ENCODE measurements at regions not wholly inside any gene's neighbourhood (a gene's known extent, or its start where the extent isn't known, plus 50 kb on each side); places are given as distances from the start of the nearest gene placed in this dataset.

DNA sequence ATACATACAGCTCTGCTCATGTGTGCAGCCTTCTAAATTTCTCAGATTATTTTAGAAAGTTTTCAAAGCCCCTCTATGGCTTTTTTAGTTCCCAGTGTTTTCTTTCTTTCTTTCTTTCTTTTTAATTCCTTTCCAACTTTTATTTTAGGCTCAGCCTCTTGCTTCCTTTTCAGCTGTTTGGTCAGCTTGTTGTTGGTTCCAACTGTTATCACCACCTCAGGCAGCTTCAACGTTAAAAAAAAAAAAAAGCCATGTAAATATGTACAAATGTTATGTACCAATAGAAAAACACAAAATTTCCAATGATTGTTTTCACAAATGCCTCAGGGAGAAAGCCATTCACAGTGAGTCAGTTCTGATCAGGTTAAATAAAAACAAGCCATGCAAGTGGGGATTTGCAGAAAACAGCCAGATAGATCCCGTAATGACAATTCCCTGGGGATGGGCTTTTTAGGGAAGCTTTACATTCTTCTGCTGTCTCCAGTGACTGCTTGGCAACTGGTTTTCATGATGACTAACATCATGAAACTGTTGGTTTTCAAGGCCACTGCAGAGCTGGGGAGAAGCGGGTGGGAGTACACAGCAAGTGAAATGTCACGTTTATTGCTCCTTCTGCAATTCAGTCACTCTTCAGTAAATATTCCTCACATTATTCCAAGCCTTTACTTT, 908.4 kb downstream of the EPHA3 start:
- TF ChIP-seq ARNTL (CRISPR knock-in tag; IDR thresholded peaks at IDR 0.05; ENCODE audit: borderline replicate concordance, low read depth) (no peak), ZNF8 (CRISPR knock-in tag; IDR thresholded peaks at IDR 0.05) (no peak), PPARA (CRISPR knock-in tag; IDR thresholded peaks at IDR 0.05; ENCODE audit: borderline replicate concordance) (no peak), ISL1 (CRISPR knock-in tag; IDR thresholded peaks at IDR 0.05) (no peak), TCF4 (CRISPR knock-in tag; IDR thresholded peaks at IDR 0.05; ENCODE audit: borderline replicate concordance) (no peak), ESRRG (CRISPR knock-in tag; IDR thresholded peaks at IDR 0.05) (no peak), ZNF565 (CRISPR knock-in tag; conservative IDR thresholded peaks at IDR 0.05; ENCODE audit: low read depth) (no peak), TOX (CRISPR knock-in tag; IDR thresholded peaks at IDR 0.05; ENCODE audit: borderline replicate concordance) (no peak), ZFP30 (CRISPR knock-in tag; IDR thresholded peaks at IDR 0.05) (no peak), ZNF70 (CRISPR knock-in tag; IDR thresholded peaks at IDR 0.05) (no peak), CSDC2 (CRISPR knock-in tag; IDR thresholded peaks at IDR 0.05) (no peak), ZC3H10 (CRISPR knock-in tag; IDR thresholded peaks at IDR 0.05) (no peak)
- TF ChIP-seq, protein P1, sequence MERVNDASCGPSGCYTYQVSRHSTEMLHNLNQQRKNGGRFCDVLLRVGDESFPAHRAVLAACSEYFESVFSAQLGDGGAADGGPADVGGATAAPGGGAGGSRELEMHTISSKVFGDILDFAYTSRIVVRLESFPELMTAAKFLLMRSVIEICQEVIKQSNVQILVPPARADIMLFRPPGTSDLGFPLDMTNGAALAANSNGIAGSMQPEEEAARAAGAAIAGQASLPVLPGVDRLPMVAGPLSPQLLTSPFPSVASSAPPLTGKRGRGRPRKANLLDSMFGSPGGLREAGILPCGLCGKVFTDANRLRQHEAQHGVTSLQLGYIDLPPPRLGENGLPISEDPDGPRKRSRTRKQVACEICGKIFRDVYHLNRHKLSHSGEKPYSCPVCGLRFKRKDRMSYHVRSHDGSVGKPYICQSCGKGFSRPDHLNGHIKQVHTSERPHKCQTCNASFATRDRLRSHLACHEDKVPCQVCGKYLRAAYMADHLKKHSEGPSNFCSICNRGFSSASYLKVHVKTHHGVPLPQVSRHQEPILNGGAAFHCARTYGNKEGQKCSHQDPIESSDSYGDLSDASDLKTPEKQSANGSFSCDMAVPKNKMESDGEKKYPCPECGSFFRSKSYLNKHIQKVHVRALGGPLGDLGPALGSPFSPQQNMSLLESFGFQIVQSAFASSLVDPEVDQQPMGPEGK (CRISPR knock-in tag; IDR thresholded peaks at IDR 0.05; ENCODE audit: borderline replicate concordance) = no peak
- TF ChIP-seq, protein P2, sequence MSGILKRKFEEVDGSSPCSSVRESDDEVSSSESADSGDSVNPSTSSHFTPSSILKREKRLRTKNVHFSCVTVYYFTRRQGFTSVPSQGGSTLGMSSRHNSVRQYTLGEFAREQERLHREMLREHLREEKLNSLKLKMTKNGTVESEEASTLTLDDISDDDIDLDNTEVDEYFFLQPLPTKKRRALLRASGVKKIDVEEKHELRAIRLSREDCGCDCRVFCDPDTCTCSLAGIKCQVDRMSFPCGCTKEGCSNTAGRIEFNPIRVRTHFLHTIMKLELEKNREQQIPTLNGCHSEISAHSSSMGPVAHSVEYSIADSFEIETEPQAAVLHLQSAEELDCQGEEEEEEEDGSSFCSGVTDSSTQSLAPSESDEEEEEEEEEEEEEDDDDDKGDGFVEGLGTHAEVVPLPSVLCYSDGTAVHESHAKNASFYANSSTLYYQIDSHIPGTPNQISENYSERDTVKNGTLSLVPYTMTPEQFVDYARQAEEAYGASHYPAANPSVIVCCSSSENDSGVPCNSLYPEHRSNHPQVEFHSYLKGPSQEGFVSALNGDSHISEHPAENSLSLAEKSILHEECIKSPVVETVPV (CRISPR knock-in tag; IDR thresholded peaks at IDR 0.05) = no peak
- TF ChIP-seq, protein P3, sequence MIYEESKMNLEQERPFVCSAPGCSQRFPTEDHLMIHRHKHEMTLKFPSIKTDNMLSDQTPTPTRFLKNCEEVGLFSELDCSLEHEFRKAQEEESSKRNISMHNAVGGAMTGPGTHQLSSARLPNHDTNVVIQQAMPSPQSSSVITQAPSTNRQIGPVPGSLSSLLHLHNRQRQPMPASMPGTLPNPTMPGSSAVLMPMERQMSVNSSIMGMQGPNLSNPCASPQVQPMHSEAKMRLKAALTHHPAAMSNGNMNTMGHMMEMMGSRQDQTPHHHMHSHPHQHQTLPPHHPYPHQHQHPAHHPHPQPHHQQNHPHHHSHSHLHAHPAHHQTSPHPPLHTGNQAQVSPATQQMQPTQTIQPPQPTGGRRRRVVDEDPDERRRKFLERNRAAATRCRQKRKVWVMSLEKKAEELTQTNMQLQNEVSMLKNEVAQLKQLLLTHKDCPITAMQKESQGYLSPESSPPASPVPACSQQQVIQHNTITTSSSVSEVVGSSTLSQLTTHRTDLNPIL (CRISPR knock-in tag; IDR thresholded peaks at IDR 0.05; ENCODE audit: low read depth) = no peak
- TF ChIP-seq, protein P4, sequence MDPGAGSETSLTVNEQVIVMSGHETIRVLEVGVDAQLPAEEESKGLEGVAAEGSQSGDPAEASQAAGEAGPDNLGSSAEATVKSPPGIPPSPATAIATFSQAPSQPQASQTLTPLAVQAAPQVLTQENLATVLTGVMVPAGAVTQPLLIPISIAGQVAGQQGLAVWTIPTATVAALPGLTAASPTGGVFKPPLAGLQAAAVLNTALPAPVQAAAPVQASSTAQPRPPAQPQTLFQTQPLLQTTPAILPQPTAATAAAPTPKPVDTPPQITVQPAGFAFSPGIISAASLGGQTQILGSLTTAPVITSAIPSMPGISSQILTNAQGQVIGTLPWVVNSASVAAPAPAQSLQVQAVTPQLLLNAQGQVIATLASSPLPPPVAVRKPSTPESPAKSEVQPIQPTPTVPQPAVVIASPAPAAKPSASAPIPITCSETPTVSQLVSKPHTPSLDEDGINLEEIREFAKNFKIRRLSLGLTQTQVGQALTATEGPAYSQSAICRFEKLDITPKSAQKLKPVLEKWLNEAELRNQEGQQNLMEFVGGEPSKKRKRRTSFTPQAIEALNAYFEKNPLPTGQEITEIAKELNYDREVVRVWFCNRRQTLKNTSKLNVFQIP (CRISPR knock-in tag; IDR thresholded peaks at IDR 0.05; ENCODE audit: borderline replicate concordance, low read depth) = no peak
- no peak for ATAC-seq

DNA sequence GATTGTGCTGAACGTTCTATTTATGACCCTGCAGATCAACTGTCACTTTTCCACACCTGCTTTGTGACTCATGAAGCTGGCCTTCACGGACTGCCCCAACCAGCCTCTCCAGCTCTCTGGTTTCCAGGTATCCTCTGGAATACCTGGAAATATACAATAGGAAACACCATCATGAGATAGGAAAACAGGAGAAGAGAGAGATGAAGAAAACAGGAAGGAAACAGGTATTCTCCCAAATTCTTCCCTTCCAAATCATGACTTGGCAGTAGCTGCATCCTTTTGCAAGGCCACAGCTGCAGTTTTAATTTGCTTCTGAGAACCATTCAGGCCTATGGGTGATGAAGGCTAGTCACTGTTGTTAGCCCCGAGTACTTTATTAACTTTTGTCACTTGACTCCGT, 909.1 kb downstream of the EPHA3 start:
- ATAC-seq = no peak
- TF ChIP-seq, protein P1 (CRISPR knock-in tag; IDR thresholded peaks at IDR 0.05; ENCODE audit: borderline replicate concordance) = no peak
- TF ChIP-seq CSDC2 (CRISPR knock-in tag; IDR thresholded peaks at IDR 0.05) (no peak), ARNTL (CRISPR knock-in tag; IDR thresholded peaks at IDR 0.05; ENCODE audit: borderline replicate concordance, low read depth) (no peak), ZC3H10 (CRISPR knock-in tag; IDR thresholded peaks at IDR 0.05) (no peak), TOX (CRISPR knock-in tag; IDR thresholded peaks at IDR 0.05; ENCODE audit: borderline replicate concordance) (no peak), ZFP30 (CRISPR knock-in tag; IDR thresholded peaks at IDR 0.05) (no peak), ZNF8 (CRISPR knock-in tag; IDR thresholded peaks at IDR 0.05) (no peak), ESRRG (CRISPR knock-in tag; IDR thresholded peaks at IDR 0.05) (no peak), GLIS3 (CRISPR knock-in tag; IDR thresholded peaks at IDR 0.05) (no peak), BACH2 (CRISPR knock-in tag; IDR thresholded peaks at IDR 0.05; ENCODE audit: borderline replicate concordance) (no peak), ZFP3 (CRISPR knock-in tag; IDR thresholded peaks at IDR 0.05) (no peak), OSR1 (CRISPR knock-in tag; IDR thresholded peaks at IDR 0.05) (no peak), RARB (CRISPR knock-in tag; IDR thresholded peaks at IDR 0.05) (no peak), PPARA (CRISPR knock-in tag; IDR thresholded peaks at IDR 0.05; ENCODE audit: borderline replicate concordance) (no peak), ISL1 (CRISPR knock-in tag; IDR thresholded peaks at IDR 0.05) (no peak), SNAI2 (CRISPR knock-in tag; IDR thresholded peaks at IDR 0.05) (no peak)
- TF ChIP-seq, protein P3 (CRISPR knock-in tag; IDR thresholded peaks at IDR 0.05; ENCODE audit: low read depth) = no peak
- TF ChIP-seq, protein P4 (CRISPR knock-in tag; IDR thresholded peaks at IDR 0.05; ENCODE audit: borderline replicate concordance, low read depth) = no peak

Measured in SK-N-SH treated with all-trans-retinoic acid at 6 μM for 48 hours (cell line).